ENCODE measurements at regions not wholly inside any gene's neighbourhood (a gene's known extent, or its start where the extent isn't known, plus 50 kb on each side); places are given as distances from the start of the nearest gene placed in this dataset.
"Not testable (repeated sequence)": the region's sequence is repeated elsewhere in the genome, so short reads cannot be mapped to it uniquely, and the experiment has no call there.

- no peak overlapping the region for H3K27ac ChIP-seq (ENCODE audit: low read depth, low read length)
These were observed 54.6 kb upstream of the MORC3 start for GRCh38 chr21:36265431-36265830.

GRCh38 chr21:36267828-36268227, 52.2 kb upstream of the MORC3 start:
- Mint-ChIP-seq H3K36me3 (ENCODE audit: low read depth) (peaks cover 13% of the 10 kb centered on the region), H3K9me3 (peaks cover 17% of the 10 kb centered on the region)
- H3K27ac ChIP-seq (ENCODE audit: low read depth, low read length); H3K9ac ChIP-seq (ENCODE audit: extremely low read depth, low read length, poor library complexity, severe bottlenecking); H3K27me3 ChIP-seq (ENCODE audit: control insufficient read depth, insufficient read depth, low read length, poor library complexity, severe bottlenecking); H3K4me3 ChIP-seq (ENCODE audit: low read length); H3K4me1 ChIP-seq (ENCODE audit: control insufficient read depth, insufficient read depth, low read length); H3K27me3 Mint-ChIP-seq (ENCODE audit: insufficient read depth); H3K4me3 Mint-ChIP-seq; DNase-seq; H3K36me3 ChIP-seq (ENCODE audit: control insufficient read depth, insufficient read depth, low read length); H3K4me1 Mint-ChIP-seq; H3K9me3 ChIP-seq (ENCODE audit: control insufficient read depth, low read length); H3K27ac Mint-ChIP-seq: not testable (repeated sequence)
- 89 to 93% methylated on average over 3 to 6 of the region's 6 CpGs for WGBS, 2 experiments (ENCODE audit: insufficient coverage in 1 of 2, insufficient read length in 1 of 2)

More at GRCh38 chr21:36265431-36265830, 54.6 kb upstream of the MORC3 start:
- no peak for DNase-seq
- Mint-ChIP-seq H3K4me1 (no peaks in the 10 kb centered on the region), H3K27me3 (ENCODE audit: insufficient read depth) (no peaks in the 10 kb centered on the region), H3K36me3 (ENCODE audit: low read depth) (peaks cover 13% of the 10 kb centered on the region), H3K27ac (no peak overlapping the region), H3K9me3 (peaks cover 17% of the 10 kb centered on the region), H3K4me3 (no peak overlapping the region)
- Histone ChIP-seq H3K9me3 (ENCODE audit: control insufficient read depth, low read length) (peaks cover 8% of the 10 kb centered on the region), H3K4me1 (ENCODE audit: control insufficient read depth, insufficient read depth, low read length) (no peaks in the 10 kb centered on the region), H3K27me3 (ENCODE audit: control insufficient read depth, insufficient read depth, low read length, poor library complexity, severe bottlenecking) (no peaks in the 10 kb centered on the region), H3K9ac (ENCODE audit: extremely low read depth, low read length, poor library complexity, severe bottlenecking) (no peak overlapping the region), H3K36me3 (ENCODE audit: control insufficient read depth, insufficient read depth, low read length) (no peaks in the 10 kb centered on the region), H3K4me3 (ENCODE audit: low read length) (no peak overlapping the region)
- no peak for TF ChIP-seq CTCF (conservative IDR thresholded peaks at IDR 0.05)
- 89 to 95% methylated on average over 4 to 9 of the region's 9 CpGs for WGBS, 2 experiments (ENCODE audit: insufficient coverage in 1 of 2, insufficient read length in 1 of 2)

- 78 to 93% methylated on average over 1 to 3 of the region's 4 CpGs for WGBS, 2 experiments (ENCODE audit: insufficient coverage in 1 of 2, insufficient read length in 1 of 2)
- H3K9ac ChIP-seq (ENCODE audit: extremely low read depth, low read length, poor library complexity, severe bottlenecking); H3K4me3 Mint-ChIP-seq; H3K4me3 ChIP-seq (ENCODE audit: low read length); H3K36me3 ChIP-seq (ENCODE audit: control insufficient read depth, insufficient read depth, low read length); H3K27ac ChIP-seq (ENCODE audit: low read depth, low read length); DNase-seq; H3K27ac Mint-ChIP-seq; H3K4me1 Mint-ChIP-seq; H3K4me1 ChIP-seq (ENCODE audit: control insufficient read depth, insufficient read depth, low read length); H3K27me3 ChIP-seq (ENCODE audit: control insufficient read depth, insufficient read depth, low read length, poor library complexity, severe bottlenecking); H3K27me3 Mint-ChIP-seq (ENCODE audit: insufficient read depth); H3K9me3 ChIP-seq (ENCODE audit: control insufficient read depth, low read length): not testable (repeated sequence)
- Mint-ChIP-seq H3K36me3 (ENCODE audit: low read depth) (peaks cover 13% of the 10 kb centered on the region), H3K9me3 (peaks cover 17% of the 10 kb centered on the region)
These were observed 51.7 kb upstream of the MORC3 start for GRCh38 chr21:36268264-36268663.
